Omental fat pad (tissue), 3 donors: ENCODE measurements at regions not wholly inside any gene's neighbourhood (a gene's known extent, or its start where the extent isn't known, plus 50 kb on each side); places are given as distances from the start of the nearest gene placed in this dataset.
"Not testable (repeated sequence)": the region's sequence is repeated elsewhere in the genome, so short reads cannot be mapped to it uniquely, and the experiment has no call there.

Experiments used
- ATAC-seq: fragments of 150-250 bp; one replicate; pipeline ENCODE4 v1.9.1; 2016; ENCODE audit warnings: mild to moderate bottlenecking, moderate library complexity; ENCODE audit not compliant: low FRiP score
- DNase-seq: peaks from one replicate; pipeline ENCODE4 v3.0.0-alpha.2; 2019; ENCODE audit warnings: low spot score
- CTCF ChIP-seq, 3 donors: fragments of 450-650 bp; IDR thresholded peaks; one replicate each; pipeline ENCODE4 v1.5.1; 2016 to 2017; ENCODE audit warnings: antibody characterized with exemption in 3 of 3, mild to moderate bottlenecking in 3 of 3, moderate library complexity in 2 of 3

DNA sequence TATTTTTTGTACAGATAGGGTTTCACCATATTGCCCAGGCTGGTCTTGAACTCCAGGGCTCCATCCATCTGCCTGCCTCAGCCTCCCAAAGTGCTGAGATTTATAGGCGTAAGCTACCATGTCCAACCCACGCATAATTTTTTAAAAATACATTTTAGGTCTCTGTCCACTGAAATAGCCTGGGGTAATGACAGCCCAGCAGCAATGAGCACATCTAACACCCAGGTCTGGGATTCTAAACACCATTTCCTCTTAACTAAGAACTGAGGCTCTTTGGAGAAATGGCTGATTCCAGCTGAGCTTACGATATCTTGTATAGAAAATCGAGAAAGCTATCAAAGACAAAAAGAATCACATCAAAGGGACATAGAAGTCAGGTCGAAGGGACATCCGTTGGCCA, 245.3 kb downstream of the PARN start:
- no peak for ATAC-seq
- no peak for TF ChIP-seq CTCF (IDR thresholded peaks at IDR 0.05)

DNA sequence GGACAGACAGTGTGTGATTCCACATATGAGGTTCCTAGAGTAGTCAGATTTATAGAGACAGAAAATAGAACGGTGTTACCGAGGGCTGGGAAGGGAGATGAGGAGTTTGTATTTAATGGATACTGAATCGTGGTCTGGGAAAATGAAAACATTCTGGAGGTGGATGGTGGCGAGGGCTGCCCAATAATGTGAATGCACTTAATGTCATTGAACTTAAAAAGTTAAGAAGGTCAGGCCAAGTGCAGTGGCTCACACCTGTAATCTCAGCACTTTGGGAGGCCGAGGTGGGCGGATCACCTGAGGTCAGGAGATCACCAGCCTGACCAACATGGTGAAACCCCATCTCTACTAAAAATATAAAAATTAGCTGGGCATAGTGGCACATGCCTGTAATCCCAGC, 246.2 kb downstream of the PARN start:
- DNase-seq, ATAC-seq: not testable (repeated sequence)

More for the DNA sequence above, 245.3 kb downstream of the PARN start:
- no peak for DNase-seq

DNA sequence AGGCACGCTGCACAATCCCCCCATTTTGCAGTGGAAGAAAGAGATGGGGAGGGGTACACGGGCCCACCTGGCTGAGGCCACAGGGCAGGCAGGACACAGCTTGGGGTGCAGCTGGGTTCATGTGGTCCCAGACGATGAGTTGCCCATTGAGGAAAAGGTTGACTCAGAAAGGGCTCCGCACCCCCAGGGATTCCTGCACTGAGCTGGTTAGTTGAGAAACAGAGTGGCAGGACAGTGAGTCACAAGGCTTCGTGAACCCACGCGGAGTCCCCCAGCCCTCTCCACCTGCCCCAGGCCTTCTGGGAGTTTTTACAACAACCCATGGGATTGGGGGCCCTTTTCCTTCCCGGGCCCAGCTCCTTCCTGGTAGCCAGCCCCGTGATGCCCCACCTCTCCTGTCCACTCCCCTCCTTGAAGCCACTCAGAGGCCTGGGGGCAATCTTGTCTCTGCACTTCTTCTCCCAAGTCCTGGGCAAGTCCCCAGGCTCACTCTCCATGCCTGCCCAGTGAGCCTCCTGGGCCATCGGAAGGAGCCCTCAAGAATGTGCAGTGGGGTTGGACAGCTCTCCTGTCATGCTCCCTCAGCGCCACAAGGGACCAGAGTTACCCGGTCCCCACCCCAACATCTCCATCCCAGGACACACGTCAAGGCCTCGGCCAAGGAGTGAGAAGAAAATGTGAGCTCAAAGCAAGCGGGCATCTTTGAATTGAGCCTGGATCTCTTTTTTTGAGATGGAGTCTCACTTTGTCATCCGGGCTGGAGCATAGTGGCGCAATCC, 251.2 kb downstream of the PARN start:
- DNase-seq (no peak), ATAC-seq (no peak)
- TF ChIP-seq CTCF (IDR thresholded peaks at IDR 0.05), result no peak

GRCh38 chr16:14378131-14378551, 251.9 kb downstream of the PARN start:
- ATAC-seq (peak; percentile 14), DNase-seq (no peak)
- no peak for TF ChIP-seq CTCF (IDR thresholded peaks at IDR 0.05)

DNA sequence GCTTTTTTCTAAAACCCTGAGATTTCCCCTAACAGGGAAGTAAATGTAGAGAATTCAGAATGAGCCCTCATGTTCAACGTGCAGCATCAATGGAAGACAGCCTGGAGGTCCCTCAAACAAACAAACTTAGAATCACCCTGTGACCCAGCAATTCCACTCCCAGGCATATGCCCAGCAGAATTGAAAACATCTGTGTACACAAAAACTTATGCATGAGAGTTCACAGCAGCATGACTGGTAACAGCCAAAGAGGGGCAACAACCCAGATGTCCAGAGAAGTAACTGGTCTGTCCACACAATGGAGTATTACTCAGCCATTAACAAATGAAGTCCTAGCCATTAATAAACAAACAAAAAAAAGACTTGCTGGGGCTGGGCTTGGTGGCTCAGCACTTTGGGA, 252.7 kb downstream of the PARN start:
- no peak for TF ChIP-seq CTCF (IDR thresholded peaks at IDR 0.05)
- no peak for ATAC-seq

GRCh38 chr16:14375132-14375491, 254.9 kb downstream of the PARN start:
- no peak for ATAC-seq
- TF ChIP-seq CTCF (IDR thresholded peaks at IDR 0.05), result no peak
- no peak for DNase-seq

More for the DNA sequence above, 252.7 kb downstream of the PARN start:
- DNase-seq, result no peak

GRCh38 chr16:14374451-14375131, 255.5 kb downstream of the PARN start:
- TF ChIP-seq CTCF (IDR thresholded peaks at IDR 0.05), result no peak
- DNase-seq (no peak), ATAC-seq (no peak)
